ENCODE measurements at regions not wholly inside any gene's neighbourhood (a gene's known extent, or its start where the extent isn't known, plus 50 kb on each side); places are given as distances from the start of the nearest gene placed in this dataset.

- Histone ChIP-seq H3K4me3 (no peak overlapping the region), H4K20me1 (ENCODE audit: insufficient read depth) (no peaks in the 10 kb centered on the region), H3K9me2 (ENCODE audit: insufficient read depth) (no peaks in the 10 kb centered on the region), H3K9ac (no peak overlapping the region), H3K27ac (no peak overlapping the region), H3K4me1 (ENCODE audit: insufficient read depth) (no peaks in the 10 kb centered on the region), H3K36me3 (ENCODE audit: low read depth) (no peaks in the 10 kb centered on the region), H2AFZ (no peak overlapping the region), H3K79me2 (ENCODE audit: insufficient read depth) (no peaks in the 10 kb centered on the region), H3F3A (ENCODE audit: insufficient read depth) (no peaks in the 10 kb centered on the region), H3K27me3 (replicated peaks; ENCODE audit: insufficient read depth) (peaks cover 34% of the 10 kb centered on the region), H3K4me2 (ENCODE audit: unreplicated experiment) (no peak overlapping the region), H3K9me3 (ENCODE audit: low read depth) (no peaks in the 10 kb centered on the region)
- in situ Hi-C loops (cut with MboI), result no loop called here
- 5 to 13% methylated on average over 13 to 15 of the region's 15 CpGs for WGBS, 2 experiments (ENCODE audit: low coverage in 1 of 2, low lambda C conversion rate in 2 of 2, missing lambda C conversion rate in 2 of 2)
- TF ChIP-seq EZH2 (IDR thresholded peaks at IDR 0.05; ENCODE audit: insufficient read depth, poor library complexity, severe bottlenecking) (no peak), EZH2phosphoT487 (IDR thresholded peaks at IDR 0.05; ENCODE audit: insufficient read depth, low read depth) (no peak)
- DNase-seq, result no peak
Observed at GRCh38 chr11:44361813-44362212, 51.9 kb upstream of the ALX4 start.

GRCh38 chr11:44363116-44363515, 53.2 kb upstream of the ALX4 start:
- no peak for TF ChIP-seq EZH2phosphoT487 (IDR thresholded peaks at IDR 0.05; ENCODE audit: insufficient read depth, low read depth)
- no peak for TF ChIP-seq EZH2 (IDR thresholded peaks at IDR 0.05; ENCODE audit: insufficient read depth, poor library complexity, severe bottlenecking)
- 29 to 38% methylated on average over 3 of the region's 3 CpGs for WGBS, 2 experiments (ENCODE audit: low coverage in 1 of 2, low lambda C conversion rate in 2 of 2, missing lambda C conversion rate in 2 of 2)
- H3K27me3 ChIP-seq (replicated peaks; ENCODE audit: insufficient read depth), result peaks cover 28% of the 10 kb centered on the region

GRCh38 chr11:44364596-44364995, 54.7 kb upstream of the ALX4 start:
- Histone ChIP-seq H3K4me2 (ENCODE audit: unreplicated experiment) (no peak overlapping the region), H3K36me3 (ENCODE audit: low read depth) (no peaks in the 10 kb centered on the region), H2AFZ (no peak overlapping the region), H3K9ac (no peak overlapping the region), H3K4me1 (ENCODE audit: insufficient read depth) (no peaks in the 10 kb centered on the region), H3K79me2 (ENCODE audit: insufficient read depth) (no peaks in the 10 kb centered on the region), H3K27me3 (replicated peaks; ENCODE audit: insufficient read depth) (peaks cover 27% of the 10 kb centered on the region), H3K27ac (no peak overlapping the region), H3K4me3 (no peak overlapping the region), H4K20me1 (ENCODE audit: insufficient read depth) (no peaks in the 10 kb centered on the region), H3F3A (ENCODE audit: insufficient read depth) (no peaks in the 10 kb centered on the region), H3K9me3 (ENCODE audit: low read depth) (no peaks in the 10 kb centered on the region), H3K9me2 (ENCODE audit: insufficient read depth) (no peaks in the 10 kb centered on the region)
- 52 to 61% methylated on average over 3 of the region's 3 CpGs for WGBS, 2 experiments (ENCODE audit: low coverage in 1 of 2, low lambda C conversion rate in 2 of 2, missing lambda C conversion rate in 2 of 2)
- TF ChIP-seq EZH2phosphoT487 (IDR thresholded peaks at IDR 0.05; ENCODE audit: insufficient read depth, low read depth) (no peak), EZH2 (IDR thresholded peaks at IDR 0.05; ENCODE audit: insufficient read depth, poor library complexity, severe bottlenecking) (no peak)
- DNase-seq, result no peak
- in situ Hi-C loops (cut with MboI), result no loop called here

More at GRCh38 chr11:44363116-44363515, 53.2 kb upstream of the ALX4 start:
- no peaks in the 10 kb centered on the region for H3K9me2 ChIP-seq (ENCODE audit: insufficient read depth)
- in situ Hi-C loops (cut with MboI), result no loop called here
- no peaks in the 10 kb centered on the region for H3K9me3 ChIP-seq (ENCODE audit: low read depth)
- H3K4me1 ChIP-seq (ENCODE audit: insufficient read depth), result no peaks in the 10 kb centered on the region
- DNase-seq, result no peak
- no peak overlapping the region for H2AFZ ChIP-seq
- no peak overlapping the region for H3K4me2 ChIP-seq (ENCODE audit: unreplicated experiment)
- no peaks in the 10 kb centered on the region for H3K79me2 ChIP-seq (ENCODE audit: insufficient read depth)
- no peak overlapping the region for H3K27ac ChIP-seq
- H3F3A ChIP-seq (ENCODE audit: insufficient read depth), result no peaks in the 10 kb centered on the region
- no peaks in the 10 kb centered on the region for H3K36me3 ChIP-seq (ENCODE audit: low read depth)
- no peaks in the 10 kb centered on the region for H4K20me1 ChIP-seq (ENCODE audit: insufficient read depth)
- H3K9ac ChIP-seq, result no peak overlapping the region
- no peak overlapping the region for H3K4me3 ChIP-seq

- Histone ChIP-seq H3K27me3 (replicated peaks; ENCODE audit: insufficient read depth) (peaks cover 27% of the 10 kb centered on the region), H3K4me1 (ENCODE audit: insufficient read depth) (no peaks in the 10 kb centered on the region), H3K79me2 (ENCODE audit: insufficient read depth) (no peaks in the 10 kb centered on the region), H3K4me2 (ENCODE audit: unreplicated experiment) (no peak overlapping the region), H3K9ac (no peak overlapping the region), H4K20me1 (ENCODE audit: insufficient read depth) (no peaks in the 10 kb centered on the region), H3K27ac (no peak overlapping the region), H3K9me2 (ENCODE audit: insufficient read depth) (no peaks in the 10 kb centered on the region), H3K9me3 (ENCODE audit: low read depth) (no peaks in the 10 kb centered on the region), H2AFZ (no peak overlapping the region), H3K4me3 (no peak overlapping the region), H3F3A (ENCODE audit: insufficient read depth) (no peaks in the 10 kb centered on the region), H3K36me3 (ENCODE audit: low read depth) (no peaks in the 10 kb centered on the region)
- 37 to 41% methylated on average over 9 of the region's 9 CpGs for WGBS, 2 experiments (ENCODE audit: low coverage in 1 of 2, low lambda C conversion rate in 2 of 2, missing lambda C conversion rate in 2 of 2)
- TF ChIP-seq EZH2 (IDR thresholded peaks at IDR 0.05; ENCODE audit: insufficient read depth, poor library complexity, severe bottlenecking), result no peak
- TF ChIP-seq EZH2phosphoT487 (IDR thresholded peaks at IDR 0.05; ENCODE audit: insufficient read depth, low read depth), result no peak
- DNase-seq, result no peak
- in situ Hi-C loops (cut with MboI), result no loop called here
Observed at GRCh38 chr11:44365616-44366015, 55.7 kb upstream of the ALX4 start.

- no peaks in the 10 kb centered on the region for H4K20me1 ChIP-seq (ENCODE audit: insufficient read depth)
- no peak for DNase-seq
- in situ Hi-C loops (cut with MboI), result no loop called here
- no peak overlapping the region for H3K4me2 ChIP-seq (ENCODE audit: unreplicated experiment)
- no peaks in the 10 kb centered on the region for H3K79me2 ChIP-seq (ENCODE audit: insufficient read depth)
- WGBS, 2 experiments (ENCODE audit: low coverage in 1 of 2, low lambda C conversion rate in 2 of 2, missing lambda C conversion rate in 2 of 2), result 15 to 18% methylated on average over 6 of the region's 6 CpGs
- H3K9me3 ChIP-seq (ENCODE audit: low read depth), result no peaks in the 10 kb centered on the region
- no peak overlapping the region for H3K9ac ChIP-seq
- no peaks in the 10 kb centered on the region for H3K4me1 ChIP-seq (ENCODE audit: insufficient read depth)
- no peak overlapping the region for H3K27ac ChIP-seq
- H3K9me2 ChIP-seq (ENCODE audit: insufficient read depth), result no peaks in the 10 kb centered on the region
- H2AFZ ChIP-seq, result no peak overlapping the region
- no peaks in the 10 kb centered on the region for H3F3A ChIP-seq (ENCODE audit: insufficient read depth)
- H3K36me3 ChIP-seq (ENCODE audit: low read depth), result no peaks in the 10 kb centered on the region
- H3K4me3 ChIP-seq, result no peak overlapping the region
- no peak for TF ChIP-seq EZH2phosphoT487 (IDR thresholded peaks at IDR 0.05; ENCODE audit: insufficient read depth, low read depth)
- no peak for TF ChIP-seq EZH2 (IDR thresholded peaks at IDR 0.05; ENCODE audit: insufficient read depth, poor library complexity, severe bottlenecking)
- H3K27me3 ChIP-seq (replicated peaks; ENCODE audit: insufficient read depth), result peaks cover 27% of the 10 kb centered on the region
Observed at GRCh38 chr11:44366026-44366425, 56.1 kb upstream of the ALX4 start.

All from GM23248 (cell line).